GM21367 (cell line): ENCODE measurements at regions not wholly inside any gene's neighbourhood (a gene's known extent, or its start where the extent isn't known, plus 50 kb on each side); places are given as distances from the start of the nearest gene placed in this dataset.
"Not testable (repeated sequence)": the region's sequence is repeated elsewhere in the genome, so short reads cannot be mapped to it uniquely, and the experiment has no call there.

Experiments used
- ATAC-seq: cut with Tn5 transposase; IDR thresholded peaks from one replicate; pipeline ENCODE4 v1.9.1; 2021; ENCODE audit not compliant: unreplicated experiment

DNA sequence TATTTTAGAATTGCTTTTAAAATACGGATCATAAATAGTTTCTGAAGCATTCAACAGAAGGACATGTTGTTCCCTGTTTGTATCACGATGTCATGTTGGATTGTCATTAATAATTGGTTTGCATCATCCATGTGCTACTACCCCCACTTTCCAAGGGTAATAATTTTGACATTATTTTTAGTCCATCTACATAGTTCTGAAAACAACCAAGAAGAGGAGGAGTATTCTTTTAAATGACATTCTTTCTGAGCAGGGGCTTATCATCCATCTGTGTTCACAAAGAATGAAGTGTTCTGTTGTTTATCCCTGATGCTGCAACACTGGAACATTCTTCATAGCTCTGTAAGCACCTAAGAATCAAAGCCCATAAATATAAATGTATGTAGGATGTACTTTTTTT lies 151.0 kb upstream of the CITED2 start:
- ATAC-seq, result no peak

GRCh38 chr6:139523986-139524385 lies 149.5 kb upstream of the CITED2 start:
- ATAC-seq, result no peak

- no peak for ATAC-seq
Observed at GRCh38 chr6:139522511-139523220, 148.2 kb upstream of the CITED2 start.

- ATAC-seq, result no peak
Observed at GRCh38 chr6:139521338-139521737, 146.9 kb upstream of the CITED2 start.

DNA sequence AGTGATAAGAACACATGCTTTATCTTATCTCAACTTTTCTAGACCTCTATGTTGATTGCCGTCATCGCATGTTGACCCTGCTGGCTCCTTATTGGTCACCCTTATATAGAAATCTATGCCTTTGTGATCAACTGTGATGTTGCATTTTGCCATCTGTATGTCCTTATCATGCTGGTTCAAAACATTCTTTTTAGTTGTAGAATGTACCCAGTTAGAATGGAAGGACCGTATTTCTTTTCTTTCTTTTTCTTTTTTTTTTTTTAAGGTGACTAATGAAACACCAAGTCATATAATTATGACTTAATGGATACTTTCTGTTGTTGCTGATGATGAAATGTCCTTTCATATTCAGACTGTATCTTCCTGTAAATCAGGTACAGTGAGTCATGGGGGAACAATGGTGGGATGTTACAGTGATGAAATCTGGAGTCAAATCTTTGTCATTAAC lies 145.9 kb upstream of the CITED2 start:
- no peak for ATAC-seq

GRCh38 chr6:139519571-139520031 lies 145.2 kb upstream of the CITED2 start:
- ATAC-seq, result no peak

DNA sequence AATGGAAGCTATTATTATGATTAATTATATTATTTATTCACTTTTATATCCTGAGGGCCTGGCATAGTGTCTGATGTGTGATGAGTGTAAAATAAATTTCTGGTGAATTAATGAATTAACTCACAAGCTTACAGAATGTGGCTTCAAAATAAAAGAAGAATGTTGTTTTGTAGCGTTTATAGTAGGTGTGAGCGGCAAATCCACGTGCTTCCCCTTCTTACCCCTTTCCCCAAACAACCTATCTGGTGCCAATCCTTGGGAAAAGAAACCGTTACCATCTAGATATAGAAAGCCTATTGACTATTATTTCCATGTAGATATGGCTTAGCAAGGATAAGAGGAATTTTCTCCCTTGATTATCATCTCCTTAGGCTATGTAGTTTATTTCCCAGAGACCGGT lies 144.6 kb upstream of the CITED2 start:
- ATAC-seq, result no peak

GRCh38 chr6:139518556-139519091 lies 144.2 kb upstream of the CITED2 start:
- no peak for ATAC-seq

DNA sequence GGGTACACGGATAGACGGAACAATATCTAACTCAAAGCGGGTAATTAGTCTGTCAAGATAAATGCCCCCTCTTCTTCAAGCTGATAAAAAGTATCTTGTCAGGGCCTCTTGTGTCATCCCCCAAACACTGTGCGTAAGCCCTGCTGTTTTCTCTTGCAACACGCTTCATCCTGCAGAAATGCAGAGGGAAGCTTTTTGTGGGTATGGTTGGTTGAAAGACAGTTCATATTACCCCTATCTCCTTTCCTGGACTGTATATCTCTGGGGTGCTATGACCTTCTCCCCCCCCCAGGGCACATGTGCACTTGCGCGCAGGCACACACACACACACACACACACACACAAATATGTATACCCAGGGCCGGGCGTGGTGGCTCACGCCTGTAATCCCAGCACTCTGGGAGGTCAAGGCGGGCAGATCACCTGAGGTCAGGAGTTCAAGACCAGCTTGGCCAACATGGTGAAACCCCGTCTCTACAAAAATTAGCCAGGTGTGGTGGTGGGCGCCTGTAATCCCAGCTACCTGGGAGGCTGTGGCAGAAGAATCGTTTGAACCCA lies 143.6 kb upstream of the CITED2 start:
- not testable (repeated sequence) for ATAC-seq

GRCh38 chr6:139515511-139515910 lies 141.1 kb upstream of the CITED2 start:
- ATAC-seq, result no peak

DNA sequence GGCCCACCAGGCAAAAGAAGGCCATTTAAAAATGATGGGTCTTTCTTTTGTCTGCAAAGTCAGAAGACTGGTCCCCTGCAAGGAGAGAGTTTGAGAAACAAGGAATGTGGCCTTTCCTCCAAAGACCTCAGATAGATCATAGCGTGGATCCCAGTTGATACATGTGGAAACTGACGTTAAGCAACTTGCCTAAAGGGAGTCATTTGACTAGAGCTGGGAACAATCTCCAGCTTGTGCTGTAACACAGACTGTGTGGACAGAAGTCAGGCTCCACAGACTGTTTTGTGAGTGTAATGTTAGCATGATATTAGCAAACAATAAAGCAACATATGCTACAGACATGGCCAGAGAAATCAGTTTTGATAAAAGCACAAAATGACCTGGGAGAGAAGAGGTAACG lies 140.4 kb upstream of the CITED2 start:
- no peak for ATAC-seq

DNA sequence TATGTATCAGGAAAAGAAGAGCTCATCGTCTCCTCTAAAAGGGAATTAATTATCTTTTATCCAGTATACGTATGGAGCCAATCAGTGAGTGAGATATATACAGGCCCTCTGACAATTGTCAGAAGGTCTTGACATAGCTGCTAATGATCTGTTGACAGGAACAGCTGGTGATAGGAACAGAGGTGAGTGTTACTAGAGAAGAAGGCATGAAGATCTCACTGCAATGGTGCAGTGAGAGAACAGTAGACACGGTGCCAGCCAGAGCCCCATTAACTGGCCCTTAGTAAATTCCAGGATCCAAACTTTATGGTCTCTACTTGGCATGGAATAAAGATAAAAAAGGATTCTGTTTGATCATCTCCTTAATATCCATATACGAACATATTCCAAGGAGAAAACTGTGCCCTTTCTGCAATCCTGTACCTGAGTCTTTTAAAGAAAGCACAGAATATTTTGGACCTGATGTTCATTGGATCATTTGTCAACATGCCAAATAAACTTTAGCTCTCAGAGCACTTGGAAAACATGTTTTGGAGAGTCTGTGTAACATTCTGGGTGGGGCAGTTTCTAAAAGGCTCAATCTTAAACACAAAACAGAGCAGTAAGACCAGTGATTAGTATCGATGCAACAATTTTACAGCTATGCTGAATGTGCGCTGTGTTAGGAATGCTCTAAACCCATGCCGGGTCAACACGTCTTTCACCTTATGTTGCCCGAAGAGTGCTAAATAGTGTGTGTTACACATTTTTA lies 135.8 kb upstream of the CITED2 start:
- ATAC-seq, result no peak

- no peak for ATAC-seq
Observed at GRCh38 chr6:139509167-139509566, 134.7 kb upstream of the CITED2 start.

- no peak for ATAC-seq
Observed at GRCh38 chr6:139508576-139508975, 134.1 kb upstream of the CITED2 start.

- no peak for ATAC-seq
Observed at GRCh38 chr6:139508023-139508422, 133.6 kb upstream of the CITED2 start.

GRCh38 chr6:139500977-139501376 lies 126.5 kb upstream of the CITED2 start:
- no peak for ATAC-seq

DNA sequence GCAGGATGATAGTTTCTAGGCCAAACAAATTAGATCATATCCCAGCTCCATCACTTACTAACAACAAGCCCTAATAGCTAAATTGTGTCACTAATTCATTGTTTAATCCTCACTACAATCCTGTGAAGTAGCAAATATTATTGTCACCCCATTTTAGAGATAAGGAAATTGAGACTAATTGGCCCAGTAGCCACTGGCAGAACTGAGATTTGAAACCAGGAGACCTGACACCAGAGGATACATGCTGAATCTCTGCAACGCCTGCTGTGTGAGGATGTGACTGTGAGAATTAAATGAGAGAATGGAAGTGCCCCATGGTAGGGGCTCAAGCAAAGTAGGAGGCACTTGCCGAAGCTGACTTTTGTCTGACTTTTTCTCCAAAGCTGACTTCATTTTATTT lies 124.3 kb upstream of the CITED2 start:
- no peak for ATAC-seq

- ATAC-seq, result no peak
Observed at GRCh38 chr6:139497345-139497961, 123.0 kb upstream of the CITED2 start.

DNA sequence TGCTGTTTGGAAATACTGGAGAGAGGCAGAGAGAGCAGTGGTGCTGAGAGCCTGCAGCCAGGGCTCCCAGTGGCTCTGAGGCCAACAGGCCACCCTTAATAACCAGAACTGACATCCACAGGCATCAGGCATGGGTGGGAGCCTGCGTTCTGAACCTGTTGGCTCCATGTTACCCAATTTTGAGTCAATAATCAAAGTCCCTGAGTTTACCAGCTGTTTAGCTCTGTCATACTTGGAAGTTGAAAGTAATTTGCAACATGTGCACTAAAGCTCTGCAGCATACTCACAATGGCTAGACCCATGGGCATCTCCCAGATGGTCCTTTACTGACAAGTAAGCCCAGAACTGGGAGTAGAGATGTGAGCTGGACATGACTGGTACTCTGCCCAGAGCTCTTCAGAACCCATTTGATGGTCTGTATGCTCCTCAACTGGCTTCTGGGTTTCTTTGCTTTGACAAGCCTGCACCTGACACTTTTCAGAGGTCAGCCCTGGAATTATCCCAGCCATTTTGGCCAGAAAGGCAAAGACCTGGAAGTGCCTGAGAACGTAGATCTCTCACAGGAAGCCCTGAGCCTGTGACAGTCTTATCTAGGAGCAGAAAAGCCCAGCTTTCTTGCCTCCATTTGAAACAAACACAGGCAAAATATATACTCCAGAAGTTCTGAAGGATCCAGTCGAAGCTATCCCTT lies 122.4 kb upstream of the CITED2 start:
- ATAC-seq, result no peak

DNA sequence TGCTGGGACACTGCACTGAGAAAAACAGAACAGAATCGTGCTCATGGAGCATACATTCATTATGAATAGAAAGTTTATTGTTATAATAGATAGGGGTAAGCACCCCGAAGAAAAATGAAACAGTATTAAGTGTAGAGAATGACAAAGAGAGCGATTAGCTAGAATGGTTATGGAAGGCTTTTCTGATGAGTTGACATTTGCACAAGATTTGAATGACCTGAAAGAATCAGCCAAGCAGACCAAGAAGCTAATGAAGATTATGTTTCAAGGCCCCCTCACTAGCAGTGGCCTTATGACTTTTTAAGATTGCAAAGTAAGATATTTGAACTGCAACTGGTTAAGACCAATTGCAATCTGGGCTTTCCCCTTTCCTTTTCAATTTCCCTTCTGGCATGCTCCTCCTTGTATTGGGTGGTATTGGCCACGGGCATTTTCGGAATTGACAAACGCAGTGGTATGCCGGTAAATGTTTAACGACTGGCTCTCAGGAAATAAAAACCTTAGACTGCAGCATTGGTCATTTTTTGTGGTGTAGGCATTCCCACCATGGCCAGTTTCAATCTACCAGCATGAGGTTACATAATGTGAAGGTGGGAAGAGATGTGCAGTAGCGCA lies 120.0 kb upstream of the CITED2 start:
- ATAC-seq, result no peak
